Activated naive CD4-positive, alpha-beta T cell treated with anti-CD3 and anti-CD28 coated beads for 36 hours (primary cell): ENCODE measurements at regions not wholly inside any gene's neighbourhood (a gene's known extent, or its start where the extent isn't known, plus 50 kb on each side); places are given as distances from the start of the nearest gene placed in this dataset.
"Not testable (repeated sequence)": the region's sequence is repeated elsewhere in the genome, so short reads cannot be mapped to it uniquely, and the experiment has no call there.

Experiments used
- CTCF ChIA-PET: fragments of 350-600 bp; sonication (Branson Sonifier 250); formaldehyde crosslinking; loops from one replicate; lab custom pipeline; 2021; ENCODE audit warnings: antibody characterized with exemption; lab: Charles Lee
- DNase-seq: peaks from one replicate; pipeline ENCODE4 v3.0.0-alpha.2; 2020
- H3K27ac Mint-ChIP-seq: one replicate; pipeline ENCODE4 v1.8.0; 2021; ENCODE audit warnings: mild to moderate bottlenecking, mixed read lengths
- H3K27me3 Mint-ChIP-seq: one replicate; pipeline ENCODE4 v1.8.0; 2021; ENCODE audit warnings: low read depth, mixed read lengths
- H3K36me3 Mint-ChIP-seq: one replicate; pipeline ENCODE4 v1.8.0; 2021; ENCODE audit warnings: low read depth, mixed read lengths
- H3K4me1 Mint-ChIP-seq: one replicate; pipeline ENCODE4 v1.8.0; 2021; ENCODE audit warnings: low read depth, mixed read lengths
- H3K4me3 Mint-ChIP-seq: one replicate; pipeline ENCODE4 v1.8.0; 2021; ENCODE audit warnings: mild to moderate bottlenecking, moderate library complexity, mixed read lengths
- H3K9me3 Mint-ChIP-seq: one replicate; pipeline ENCODE4 v1.8.0; 2021; ENCODE audit warnings: mixed read lengths
- intact Hi-C: fragments of 100-400 bp; cut with micrococcal nuclease; formaldehyde crosslinking; loops from one replicate; pipeline ENCODE4 v1.15.1; 2023

- peaks cover 18% of the 10 kb centered on the region for H3K27me3 Mint-ChIP-seq
- H3K27ac Mint-ChIP-seq, H3K9me3 Mint-ChIP-seq, H3K4me1 Mint-ChIP-seq, H3K4me3 Mint-ChIP-seq, intact Hi-C loops, DNase-seq, CTCF ChIA-PET, H3K36me3 Mint-ChIP-seq: not testable (repeated sequence)
Observed at GRCh38 chr2:118415186-118415585, 326.9 kb downstream of the INSIG2 start.

- H3K27ac Mint-ChIP-seq: peak overlapping the region; percentile 14
- peaks cover 8% of the 10 kb centered on the region for H3K4me1 Mint-ChIP-seq
- H3K4me3 Mint-ChIP-seq: no peak overlapping the region
- CTCF ChIA-PET: interaction anchor here (0.9 kb wide), 1 partner anchor 452 kb away, joined by 3 read pairs; no protein-coding TSS in a partner anchor
- peaks cover 25% of the 10 kb centered on the region for H3K27me3 Mint-ChIP-seq
- no peaks in the 10 kb centered on the region for H3K36me3 Mint-ChIP-seq
- no peak for DNase-seq
- peaks cover 8% of the 10 kb centered on the region for H3K9me3 Mint-ChIP-seq
- intact Hi-C loops: no loop called here
Observed at GRCh38 chr2:118403658-118404451, 315.6 kb downstream of the INSIG2 start.

GRCh38 chr2:118388771-118389170, 300.5 kb downstream of the INSIG2 start:
- no peak for DNase-seq
- CTCF ChIA-PET: no interaction called here
- Mint-ChIP-seq H3K27ac (no peak overlapping the region), H3K36me3 (no peaks in the 10 kb centered on the region), H3K27me3 (peaks cover 7% of the 10 kb centered on the region), H3K4me1 (no peaks in the 10 kb centered on the region), H3K9me3 (peaks cover 5% of the 10 kb centered on the region), H3K4me3 (no peak overlapping the region)
- intact Hi-C loops: no loop called here

DNA sequence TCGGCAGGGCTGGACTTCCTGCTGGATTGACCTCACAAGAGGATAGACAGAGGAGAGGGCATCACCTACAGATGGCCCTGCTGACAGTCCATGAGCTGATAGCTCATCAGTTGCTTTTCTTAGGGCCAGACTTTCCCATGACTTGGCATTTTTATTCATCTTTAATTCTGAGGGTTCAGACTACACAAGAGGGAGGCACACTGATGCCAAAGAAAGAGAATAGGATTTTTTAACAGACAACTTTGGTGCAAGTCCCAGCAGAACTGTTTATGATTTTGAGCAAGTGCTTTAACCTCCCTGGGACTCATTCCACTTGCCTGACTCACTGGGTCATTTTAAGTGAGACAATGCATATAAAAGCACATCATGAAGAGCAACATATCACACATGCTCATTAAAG, 299.2 kb downstream of the INSIG2 start:
- no peaks in the 10 kb centered on the region for H3K4me1 Mint-ChIP-seq
- H3K27ac Mint-ChIP-seq: no peak overlapping the region
- peaks cover 5% of the 10 kb centered on the region for H3K9me3 Mint-ChIP-seq
- no peak for DNase-seq
- intact Hi-C loops: no loop called here
- H3K36me3 Mint-ChIP-seq: no peaks in the 10 kb centered on the region
- CTCF ChIA-PET: no interaction called here
- no peak overlapping the region for H3K4me3 Mint-ChIP-seq
- peaks cover 7% of the 10 kb centered on the region for H3K27me3 Mint-ChIP-seq

DNA sequence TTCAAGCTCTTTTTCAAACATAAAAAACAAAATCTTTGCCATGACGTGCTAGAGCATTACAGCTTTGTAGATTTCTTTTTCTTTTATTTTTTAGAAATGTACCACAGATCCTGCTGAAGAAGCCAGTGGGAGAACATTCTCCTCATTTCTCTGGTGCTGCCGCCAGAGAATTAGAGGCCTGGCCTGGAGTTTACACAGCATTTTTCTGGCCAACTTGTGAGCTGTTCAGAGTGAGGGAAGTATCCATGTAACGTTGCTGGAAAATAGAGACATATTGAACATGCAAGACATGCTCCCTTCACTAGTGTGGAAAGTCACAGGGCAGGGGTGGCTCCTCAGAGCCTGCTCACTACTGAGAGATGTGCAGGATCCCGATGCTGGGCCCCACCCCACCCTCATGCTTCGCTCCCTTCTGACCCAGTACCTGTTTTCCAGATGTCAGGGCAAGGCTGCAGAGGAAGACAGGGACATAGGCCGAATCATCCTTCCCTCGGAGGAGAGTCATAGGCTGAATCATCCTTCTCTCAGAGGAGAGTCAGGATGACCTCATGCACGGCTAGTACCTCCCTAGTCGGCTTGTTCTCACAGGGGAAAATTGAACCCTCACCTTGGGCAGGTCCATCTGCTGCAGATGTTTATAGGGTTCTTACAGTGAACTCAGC, 298.5 kb downstream of the INSIG2 start:
- Mint-ChIP-seq H3K27me3 (peaks cover 7% of the 10 kb centered on the region), H3K4me3 (no peak overlapping the region), H3K9me3 (peaks cover 5% of the 10 kb centered on the region), H3K4me1 (no peaks in the 10 kb centered on the region), H3K27ac (no peak overlapping the region), H3K36me3 (no peaks in the 10 kb centered on the region)
- intact Hi-C loops: no loop called here
- no peak for DNase-seq
- CTCF ChIA-PET: no interaction called here

- no peak overlapping the region for H3K4me3 Mint-ChIP-seq
- intact Hi-C loops: no loop called here
- H3K27ac Mint-ChIP-seq: no peak overlapping the region
- H3K36me3 Mint-ChIP-seq: no peaks in the 10 kb centered on the region
- peaks cover 5% of the 10 kb centered on the region for H3K27me3 Mint-ChIP-seq
- no peak for DNase-seq
- no peaks in the 10 kb centered on the region for H3K9me3 Mint-ChIP-seq
- no peaks in the 10 kb centered on the region for H3K4me1 Mint-ChIP-seq
- CTCF ChIA-PET: no interaction called here
Observed at GRCh38 chr2:118380915-118381653, 292.8 kb downstream of the INSIG2 start.

- peaks cover 11% of the 10 kb centered on the region for H3K27me3 Mint-ChIP-seq
- no peak for DNase-seq
- H3K9me3 Mint-ChIP-seq: no peaks in the 10 kb centered on the region
- intact Hi-C loops: no loop called here
- H3K27ac Mint-ChIP-seq: no peak overlapping the region
- no peaks in the 10 kb centered on the region for H3K36me3 Mint-ChIP-seq
- CTCF ChIA-PET: no interaction called here
- no peak overlapping the region for H3K4me3 Mint-ChIP-seq
- H3K4me1 Mint-ChIP-seq: no peaks in the 10 kb centered on the region
Observed at GRCh38 chr2:118375907-118376485, 287.7 kb downstream of the INSIG2 start.

- Mint-ChIP-seq H3K9me3 (no peaks in the 10 kb centered on the region), H3K27ac (no peak overlapping the region), H3K4me1 (no peaks in the 10 kb centered on the region), H3K4me3 (no peak overlapping the region), H3K27me3 (peaks cover 11% of the 10 kb centered on the region), H3K36me3 (no peaks in the 10 kb centered on the region)
- intact Hi-C loops: loop anchor here (5.0 kb wide), 1 partner anchor 153 kb away; no protein-coding TSS in a partner anchor
- DNase-seq: no peak
- CTCF ChIA-PET: no interaction called here
Observed at GRCh38 chr2:118374974-118375755, 286.9 kb downstream of the INSIG2 start.

DNA sequence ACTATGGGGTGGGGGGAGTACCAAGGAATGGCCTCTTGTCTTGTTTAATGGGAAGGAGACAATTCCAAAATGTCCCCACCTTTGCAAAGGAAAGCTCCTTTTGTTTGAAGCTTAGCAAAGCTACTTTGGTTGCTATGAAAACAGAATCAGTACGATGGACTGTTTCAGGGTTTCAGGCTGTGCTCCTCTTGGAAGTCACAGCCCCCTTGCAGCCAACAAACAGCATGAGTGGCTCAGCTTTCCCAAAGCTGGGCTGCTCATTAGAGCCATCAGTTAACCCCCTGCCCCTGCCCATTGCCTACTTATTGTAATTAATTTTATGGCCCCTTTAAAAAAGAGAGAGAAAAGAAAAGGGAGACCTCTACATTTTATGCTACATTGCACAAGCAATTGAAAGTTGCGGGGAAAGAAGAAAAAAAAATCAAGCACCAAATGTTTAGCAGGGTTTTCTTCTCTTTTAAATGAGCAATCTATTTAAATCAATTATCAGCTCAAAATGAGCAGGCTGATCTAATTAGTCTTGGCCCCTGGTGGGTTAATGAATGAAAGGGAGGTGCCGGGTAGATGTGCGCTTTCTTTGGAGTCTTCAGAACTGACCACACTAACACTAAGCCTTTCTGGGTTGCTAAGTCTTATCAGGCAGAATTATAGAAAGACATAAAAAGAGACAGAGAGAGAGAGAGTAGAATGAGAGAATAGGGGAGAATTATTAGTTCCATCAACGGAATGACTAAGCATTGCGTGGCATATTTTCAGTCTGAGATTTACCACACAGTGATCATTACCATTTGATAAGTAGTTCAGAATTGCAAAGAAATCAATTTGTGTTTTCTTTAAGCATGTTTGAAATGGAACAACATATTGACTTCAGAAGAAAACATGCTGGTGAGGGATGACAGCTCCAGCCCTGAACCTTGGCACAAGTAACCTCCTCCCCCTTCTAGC, 284.9 kb downstream of the INSIG2 start:
- H3K36me3 Mint-ChIP-seq: no peaks in the 10 kb centered on the region
- H3K27me3 Mint-ChIP-seq: peaks cover 15% of the 10 kb centered on the region
- H3K4me1 Mint-ChIP-seq: no peaks in the 10 kb centered on the region
- CTCF ChIA-PET: interaction anchor here (0.6 kb wide), 1 partner anchor 876 kb away, joined by 3 read pairs; no protein-coding TSS in a partner anchor
- no peak overlapping the region for H3K4me3 Mint-ChIP-seq
- intact Hi-C loops: loop anchor here (5.0 kb wide), 1 partner anchor 151 kb away; no protein-coding TSS in a partner anchor
- DNase-seq: no peak
- no peak overlapping the region for H3K27ac Mint-ChIP-seq
- H3K9me3 Mint-ChIP-seq: no peaks in the 10 kb centered on the region

- intact Hi-C loops: loop anchor here (2.0 to 5.0 kb wide), 2 partner anchors 149 to 483 kb away; no protein-coding TSS in a partner anchor
Observed at GRCh38 chr2:118371515-118371914, 283.2 kb downstream of the INSIG2 start.

GRCh38 chr2:118369521-118369920, 281.2 kb downstream of the INSIG2 start:
- H3K27ac Mint-ChIP-seq, H3K4me1 Mint-ChIP-seq, DNase-seq, CTCF ChIA-PET, H3K36me3 Mint-ChIP-seq, intact Hi-C loops, H3K9me3 Mint-ChIP-seq, H3K4me3 Mint-ChIP-seq: not testable (repeated sequence)
- peaks cover 22% of the 10 kb centered on the region for H3K27me3 Mint-ChIP-seq

More at GRCh38 chr2:118371515-118371914, 283.2 kb downstream of the INSIG2 start:
- H3K4me3 Mint-ChIP-seq: no peak overlapping the region
- peaks cover 25% of the 10 kb centered on the region for H3K27me3 Mint-ChIP-seq
- H3K36me3 Mint-ChIP-seq: no peaks in the 10 kb centered on the region
- CTCF ChIA-PET: no interaction called here
- no peak overlapping the region for H3K27ac Mint-ChIP-seq
- H3K4me1 Mint-ChIP-seq: no peaks in the 10 kb centered on the region
- DNase-seq: peak; percentile 10
- no peaks in the 10 kb centered on the region for H3K9me3 Mint-ChIP-seq
